Heart left ventricle (tissue), 16 donors: ENCODE measurements at regions not wholly inside any gene's neighbourhood (a gene's known extent, or its start where the extent isn't known, plus 50 kb on each side); places are given as distances from the start of the nearest gene placed in this dataset.
"Not testable (repeated sequence)": the region's sequence is repeated elsewhere in the genome, so short reads cannot be mapped to it uniquely, and the experiment has no call there.

Experiments used
- ATAC-seq, 4 donors: fragments of 200-7000 bp; cut with Tn5 transposase; one replicate each; pipeline ENCODE4 v1.9.1; 2020 to 2022; ENCODE audit warnings: moderate library complexity in 4 of 4, mild to moderate bottlenecking in 3 of 4, moderate number of reproducible peaks in 1 of 4
- DNase-seq, 5 donors: peaks; one replicate each; pipeline ENCODE4 v3.0.0-alpha.2; 2020
- H3K27ac ChIP-seq, 12 donors: fragments of 200-600 bp; sonication (generic) in 4 of 12; one replicate each; pipeline versions ENCODE4 v1.5.0 to v1.8.0; 2016 to 2022; ENCODE audit warnings: mild to moderate bottlenecking in 2 of 12
- H3K27me3 ChIP-seq, 9 donors: fragments of 200-600 bp; sonication (generic) in 2 of 9; one replicate each; pipeline versions ENCODE4 v1.5.1 to v1.8.0; 2016 to 2022; ENCODE audit warnings: mild to moderate bottlenecking in 3 of 9
- H3K36me3 ChIP-seq, 9 donors: fragments of 200-600 bp; sonication (generic) in 2 of 9; one replicate each; pipeline versions ENCODE4 v1.5.0 to v1.8.0; 2018 to 2022; ENCODE audit warnings: mild to moderate bottlenecking in 2 of 9
- H3K4me1 ChIP-seq, 12 donors: fragments of 200-600 bp; sonication (generic) in 4 of 12; one replicate each; pipeline versions ENCODE4 v1.5.0 to v1.8.0; 2016 to 2022; ENCODE audit warnings: mild to moderate bottlenecking in 3 of 12
- H3K4me3 ChIP-seq, 12 donors: fragments of 200-600 bp; sonication (generic) in 4 of 12; one replicate each; pipeline versions ENCODE4 v1.5.0 to v1.8.0; 2017 to 2022; ENCODE audit warnings: mild to moderate bottlenecking in 9 of 12, moderate library complexity in 4 of 12
- H3K9me3 ChIP-seq, 12 donors: fragments of 200-600 bp; sonication (generic) in 4 of 12; one replicate each; pipeline versions ENCODE4 v1.5.0 to v1.8.0; 2016 to 2022; ENCODE audit warnings: mild to moderate bottlenecking in 1 of 12
- CTCF ChIP-seq, 12 donors: fragments of 200-600 bp; sonication (generic) in 4 of 12; IDR thresholded peaks; one replicate each; pipeline versions ENCODE4 v1.5.0 to v1.8.0; 2018 to 2022; ENCODE audit warnings: antibody characterized with exemption in 12 of 12, mild to moderate bottlenecking in 5 of 12
- POLR2A ChIP-seq, 2 donors: fragments of 450-650 bp; IDR thresholded peaks; one replicate each; pipeline ENCODE4 v1.6.1; 2017; ENCODE audit warnings: antibody characterized with exemption in 2 of 2, mild to moderate bottlenecking in 2 of 2, moderate library complexity in 2 of 2
- WGBS, 4 donors: extraction: QIAGEN DNeasy Blood & Tissue Kit in 2 of 4; methylation state at CpG; one replicate each; pipeline versions ENCODE4 v1.1.5 to v1.1.7; 2013 to 2018; 5-methylcytosine and 5-hydroxymethylcytosine counted together
- intact Hi-C, 10 donors: fragments of 100-400 bp; cut with DNase I; formaldehyde crosslinking; loops; one replicate each; pipeline versions ENCODE4 v1.11.1 to v1.14.2; 2022
- donor health status: ischemic (EF 13 %, LVEDD 7.1; RV severe dilation, severe dysfunction).
- donor health status: healthy with polysubstance abuse.
- donor health status: DM: no; HTN: yes; CAD: no.
- donor health status: DM: no; HTN: no; CAD: no.
- donor health status: ischemic (EF 25% LVEDD 6.9; RV normal size, moderate dysfunction).
- donor health status: ischemic (EF 25% LVEDD 5.7; RV mildly dilated, moderate dysfunction).
- donor health status: healthy.
- donor health status: DM: yes; HTN: yes; CAD: no.
- donor health status: ischemic (EF 35%, LVEDD 5.7; RV mildly dilated, moderate dysfunction).
- donor health status: nonischemic (EF 11% LVEDD 7.7; RV severe dilation, severe dysfunction).
- donor health status: DM: yes; HTN: yes; CAD: no.
- donor health status: PGD.
- donor health status: ischemic (EF 29% LVEDD 5.4; RV normal size, mild dysfunction).
- donor health status: nonischemic (EF 23%, LVEDD 6.1; RV moderate dilation, normal function).

GRCh38 chr1:188652678-188653077 is 1823.9 kb downstream of the PLA2G4A start:
- no peak overlapping the region for H3K4me3 ChIP-seq
- TF ChIP-seq CTCF (IDR thresholded peaks at IDR 0.05), result no peak
- TF ChIP-seq POLR2A (IDR thresholded peaks at IDR 0.05), result no peak

GRCh38 chr1:188655966-188656365 is 1821.7 kb downstream of the BRINP3 start:
- intact Hi-C loops, result not testable (repeated sequence)
- 89 to 94% (median 91%) methylated on average over 16 of the region's 16 CpGs for WGBS, 4 donors

More at GRCh38 chr1:188652678-188653077, 1823.9 kb downstream of the PLA2G4A start:
- intact Hi-C loops, result no loop called here
- H3K27ac ChIP-seq, result no peak overlapping the region
- ATAC-seq, result no peak
- DNase-seq, result no peak
- H3K36me3 ChIP-seq, result no peaks in the 10 kb centered on the region
- WGBS, 4 donors, result 38 to 44% (median 41%) methylated on average over 1 of the region's 1 CpG
- no peaks in the 10 kb centered on the region for H3K9me3 ChIP-seq
- no peaks in the 10 kb centered on the region for H3K4me1 ChIP-seq
- H3K27me3 ChIP-seq, result no peaks in the 10 kb centered on the region

GRCh38 chr1:188660572-188660971 is 1817.1 kb downstream of the BRINP3 start:
- no peak for ATAC-seq
- Histone ChIP-seq H3K4me1 (no peaks in the 10 kb centered on the region), H3K36me3 (no peaks in the 10 kb centered on the region)

More at GRCh38 chr1:188655966-188656365, 1821.7 kb downstream of the BRINP3 start:
- H3K4me3 ChIP-seq, ATAC-seq, H3K27me3 ChIP-seq, H3K9me3 ChIP-seq, H3K27ac ChIP-seq, H3K36me3 ChIP-seq, H3K4me1 ChIP-seq: not testable (repeated sequence)
- DNase-seq, result peak in 1 of 5 donors; percentile 29

GRCh38 chr1:188665477-188665876 is 1812.2 kb downstream of the BRINP3 start:
- H3K36me3 ChIP-seq, result no peaks in the 10 kb centered on the region
- TF ChIP-seq POLR2A (IDR thresholded peaks at IDR 0.05), result no peak
- TF ChIP-seq CTCF (IDR thresholded peaks at IDR 0.05), result no peak
- DNase-seq (no peak), ATAC-seq (no peak)
- peaks cover 0 to 2% (median 0%) of the 10 kb centered on the region in 12 donors for H3K9me3 ChIP-seq
- H3K4me3 ChIP-seq, result no peak overlapping the region
- intact Hi-C loops, result no loop called here
- H3K27ac ChIP-seq, result no peak overlapping the region
- WGBS, 4 donors, result 61 to 86% (median 76%) methylated on average over 4 of the region's 4 CpGs
- no peaks in the 10 kb centered on the region for H3K4me1 ChIP-seq
- H3K27me3 ChIP-seq, result no peaks in the 10 kb centered on the region

More at GRCh38 chr1:188660572-188660971, 1817.1 kb downstream of the BRINP3 start:
- Histone ChIP-seq H3K27me3 (no peaks in the 10 kb centered on the region), H3K27ac (no peak overlapping the region), H3K9me3 (no peaks in the 10 kb centered on the region), H3K4me3 (no peak overlapping the region)
- intact Hi-C loops, result no loop called here
- DNase-seq, result no peak
- TF ChIP-seq CTCF (IDR thresholded peaks at IDR 0.05) (no peak), POLR2A (IDR thresholded peaks at IDR 0.05) (no peak)

- peaks cover 0 to 4% (median 0%) of the 10 kb centered on the region in 12 donors for H3K9me3 ChIP-seq
- H3K4me3 ChIP-seq, result no peak overlapping the region
- 81 to 95% (median 85%) methylated on average over 2 of the region's 2 CpGs for WGBS, 4 donors
- no peak for ATAC-seq
- no peaks in the 10 kb centered on the region for H3K36me3 ChIP-seq
- intact Hi-C loops, result no loop called here
- H3K4me1 ChIP-seq, result no peaks in the 10 kb centered on the region
- no peak for DNase-seq
- H3K27me3 ChIP-seq, result no peaks in the 10 kb centered on the region
- no peak overlapping the region for H3K27ac ChIP-seq
- TF ChIP-seq POLR2A (IDR thresholded peaks at IDR 0.05) (no peak), CTCF (IDR thresholded peaks at IDR 0.05) (no peak)
Measured at GRCh38 chr1:188668083-188668482, 1809.6 kb downstream of the BRINP3 start.
